Hematopoietic multipotent progenitor cell treated with erythropoietin and hydrocortisone succinate and interleukin-3 and kit ligand, for 6 days (in vitro differentiated cells): ENCODE measurements at regions not wholly inside any gene's neighbourhood (a gene's known extent, or its start where the extent isn't known, plus 50 kb on each side); places are given as distances from the start of the nearest gene placed in this dataset.
"Not testable (repeated sequence)": the region's sequence is repeated elsewhere in the genome, so short reads cannot be mapped to it uniquely, and the experiment has no call there.

ENCODE experiments used
- DNase-seq: peaks from one replicate; pipeline ENCODE4 v3.0.0-alpha.2; 2015

DNA sequence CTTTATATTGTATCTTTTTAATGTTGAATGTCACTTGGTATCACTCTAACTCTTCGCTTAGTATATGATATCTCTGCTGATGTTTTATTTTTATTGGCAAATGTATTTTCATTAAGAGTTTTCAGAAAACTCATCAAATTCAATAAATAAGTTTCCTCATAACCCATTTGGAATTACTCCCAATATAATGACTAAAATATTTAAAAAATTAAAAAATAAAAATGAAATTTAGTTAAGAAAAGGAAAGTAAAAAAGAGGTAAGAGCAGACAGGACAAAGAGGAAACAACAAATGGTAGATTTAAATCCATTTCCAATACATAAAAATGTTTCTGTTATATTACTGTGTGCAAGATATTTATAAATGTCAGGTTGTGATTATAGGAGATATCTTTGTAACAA, 548.9 kb upstream of the SPRY2 start:
- DNase-seq = no peak

DNA sequence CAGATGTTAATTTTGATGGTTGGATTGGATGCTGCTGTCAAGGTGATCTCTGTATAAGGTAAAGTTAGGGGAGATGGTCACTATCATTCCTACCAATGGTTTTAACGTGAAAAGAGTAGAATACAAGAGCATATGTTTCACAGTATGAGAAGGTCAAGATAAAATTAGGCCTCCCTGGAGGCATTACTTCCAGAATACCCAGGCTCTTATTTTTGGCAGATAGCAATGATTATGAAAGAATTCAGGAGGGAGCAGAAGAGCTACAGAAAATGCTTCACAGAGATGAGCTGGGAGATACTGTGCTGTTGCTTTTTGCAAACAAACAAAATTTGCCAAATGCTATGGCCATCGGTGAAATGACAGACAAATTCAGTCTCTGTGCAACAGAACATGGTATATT, 547.5 kb upstream of the SPRY2 start:
- no peak for DNase-seq

DNA sequence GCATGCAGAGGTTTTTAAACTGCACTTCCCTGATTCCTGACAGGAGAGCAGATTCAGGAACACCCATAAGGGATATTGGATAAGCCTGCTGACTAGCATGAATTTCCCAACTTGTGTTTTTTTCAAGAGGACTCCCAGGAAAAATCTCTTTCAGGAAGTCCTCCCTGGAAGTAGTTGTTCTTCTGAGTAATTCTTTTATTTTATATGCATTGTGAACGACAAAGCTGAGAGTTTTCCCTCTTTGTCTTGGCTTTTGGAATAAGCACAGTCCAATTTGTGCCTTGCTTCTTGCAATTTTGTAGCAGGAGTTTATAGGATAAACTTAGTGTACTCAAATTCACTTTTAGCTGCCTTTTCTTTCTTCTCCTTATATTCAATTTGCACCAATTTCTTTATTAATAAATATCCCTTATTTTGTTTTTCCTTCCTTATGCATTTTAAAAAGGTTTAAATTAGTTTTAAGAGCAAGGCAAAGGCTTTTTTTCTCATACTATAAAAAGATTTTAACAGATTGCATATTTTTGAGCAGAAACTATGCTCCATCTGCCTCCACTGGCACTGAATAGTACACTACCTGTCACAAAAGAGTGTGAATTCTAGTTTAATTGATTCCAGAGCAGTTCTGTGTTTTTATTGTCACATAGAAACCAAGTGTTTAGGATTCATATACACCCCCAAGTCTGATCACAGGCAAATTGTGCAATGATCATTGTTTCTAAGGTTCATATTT, 543.3 kb upstream of the SPRY2 start:
- no peak for DNase-seq

DNA sequence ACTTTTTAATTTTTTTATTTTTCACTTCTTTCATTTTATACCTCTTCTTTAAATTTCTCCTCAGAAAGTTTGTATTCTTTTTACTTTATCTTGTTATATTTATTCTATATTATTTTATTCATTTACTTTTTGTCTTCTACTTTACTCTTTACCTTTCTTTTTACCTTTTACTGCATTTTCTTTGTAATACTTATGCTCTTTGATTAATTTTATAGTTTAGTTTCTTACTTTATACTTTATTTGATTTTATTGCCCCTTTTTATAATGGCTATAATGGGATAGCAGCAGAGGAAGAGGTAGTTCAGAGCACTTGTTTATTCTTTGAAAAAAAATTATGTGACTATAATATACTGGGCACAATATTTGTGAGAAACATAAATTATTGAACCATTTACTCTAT, 542.6 kb upstream of the SPRY2 start:
- no peak for DNase-seq

DNA sequence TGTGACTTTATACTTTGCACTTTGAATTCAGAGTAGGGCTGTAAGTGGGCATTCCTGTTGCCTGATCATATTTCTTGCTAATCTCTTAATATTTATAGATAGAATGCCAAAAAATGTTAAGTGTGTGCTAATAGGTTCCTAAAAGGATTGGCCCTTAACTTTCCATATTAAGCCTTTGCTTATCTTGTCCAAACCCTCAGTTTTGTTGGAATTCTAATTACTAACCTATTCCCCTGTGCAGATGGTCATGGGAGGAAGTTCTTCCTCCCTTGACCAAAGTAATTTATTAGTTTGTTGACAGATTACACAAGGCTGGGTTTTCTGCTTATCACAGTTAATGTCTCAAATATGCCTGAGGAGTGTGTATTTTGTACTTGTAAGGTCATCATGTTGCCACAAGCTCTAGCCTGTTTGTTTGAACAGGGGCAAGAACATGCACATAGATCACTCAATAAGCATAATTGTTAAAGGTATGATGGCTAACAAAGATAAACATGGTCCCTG, 541.1 kb upstream of the SPRY2 start:
- DNase-seq = no peak

DNA sequence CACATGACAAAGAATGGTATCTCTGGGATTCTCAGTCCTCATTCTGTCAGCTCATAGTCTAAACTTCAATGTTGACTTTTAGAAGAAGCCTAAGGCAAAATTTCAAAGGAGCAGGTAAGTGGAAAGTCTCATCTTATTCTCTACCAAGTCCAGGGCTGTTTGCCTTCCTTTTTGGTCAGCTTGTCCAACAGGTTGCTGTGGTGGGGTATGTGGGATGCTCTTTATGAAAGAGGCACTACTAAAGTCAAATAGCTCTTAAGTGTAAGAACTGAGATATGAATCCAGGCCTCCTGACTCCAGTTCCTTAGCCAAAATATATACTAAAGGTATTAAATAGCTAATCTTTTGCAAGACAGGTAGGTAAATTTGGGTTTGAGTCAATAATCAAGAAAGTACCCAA, 540.6 kb upstream of the SPRY2 start:
- DNase-seq = no peak

DNA sequence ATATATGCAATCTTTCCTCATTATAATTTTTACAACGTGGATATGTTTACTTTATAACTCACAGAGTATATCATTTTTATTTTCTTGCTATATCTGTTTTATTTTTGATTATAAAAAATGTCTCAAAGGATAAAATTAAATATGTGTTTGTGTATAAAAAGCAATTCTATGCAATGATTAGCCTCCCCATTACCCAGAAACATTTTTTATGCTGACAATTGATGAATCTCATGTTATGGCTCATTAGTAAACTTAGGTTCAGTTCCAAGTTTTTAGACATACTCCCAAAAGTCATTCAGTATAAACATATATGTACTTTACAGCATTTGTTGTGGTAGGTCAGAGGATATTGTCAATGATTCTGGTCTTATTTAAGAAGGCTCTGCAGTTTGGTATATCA, 540.1 kb upstream of the SPRY2 start:
- DNase-seq = no peak

DNA sequence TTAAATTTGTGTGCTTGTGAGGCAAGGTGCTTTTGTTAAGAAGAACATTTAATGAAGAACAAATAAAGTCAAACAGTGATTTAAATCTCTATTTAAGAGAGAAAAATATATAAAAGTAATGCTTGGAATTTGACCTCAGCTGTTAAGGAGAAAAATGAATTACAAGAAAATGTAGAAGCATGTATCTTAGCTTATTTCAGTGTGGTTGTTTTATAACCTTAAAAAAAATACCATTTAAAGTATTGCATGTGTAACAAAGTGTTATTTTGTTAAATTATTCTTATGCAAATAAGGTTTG, 537.0 kb upstream of the SPRY2 start:
- no peak for DNase-seq

DNA sequence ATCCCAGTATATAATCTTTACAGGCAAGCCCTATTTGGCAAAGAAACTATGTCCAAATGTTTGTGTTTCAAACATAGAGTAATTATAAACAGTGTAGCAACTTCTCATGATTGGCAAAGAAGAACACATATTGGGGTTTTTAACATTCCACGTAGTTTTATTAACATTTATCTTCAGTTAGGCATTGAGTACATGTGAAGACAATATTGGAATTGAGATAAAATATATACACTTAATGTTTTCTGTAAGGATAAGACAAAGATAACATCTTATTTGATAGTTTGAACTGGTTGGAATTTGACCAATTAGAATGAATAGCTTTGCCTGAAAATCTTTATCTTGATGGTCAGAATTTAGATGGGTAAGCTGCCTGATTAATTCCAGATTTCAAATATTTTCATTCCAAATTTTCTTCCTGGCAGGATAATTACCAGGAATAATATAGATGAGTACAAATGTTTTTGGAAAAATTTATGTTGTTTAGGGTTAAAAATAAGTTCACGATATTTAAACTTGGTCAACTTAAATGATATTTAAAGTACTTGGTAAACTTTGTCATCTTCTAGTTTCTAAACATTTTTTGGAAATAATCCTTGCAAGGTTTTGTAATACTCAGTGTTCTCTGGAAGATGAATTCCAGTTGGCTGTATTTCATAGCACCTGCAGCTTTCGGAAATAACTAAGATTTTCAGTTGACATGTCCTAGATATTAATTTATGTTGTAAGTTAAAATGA, 536.5 kb upstream of the SPRY2 start:
- no peak for DNase-seq

DNA sequence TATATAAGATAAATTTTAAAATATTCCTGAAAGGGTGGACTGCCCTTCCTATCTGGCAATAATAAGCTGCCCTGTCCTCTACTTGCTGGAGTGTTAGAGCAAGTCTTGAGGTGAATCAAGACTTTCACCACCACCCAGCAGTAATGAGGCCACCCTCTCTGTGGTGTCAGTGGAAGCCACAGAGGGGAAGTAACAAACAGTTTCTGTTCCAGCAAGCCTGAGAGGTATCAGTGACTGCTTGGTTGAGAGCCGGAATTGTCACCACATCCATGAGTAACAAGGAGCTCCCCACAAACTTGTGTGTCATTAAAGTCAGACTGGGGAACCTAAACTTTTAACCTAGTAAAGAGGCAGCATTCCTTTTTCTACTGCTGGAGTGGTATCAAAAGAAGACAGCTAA, 532.7 kb upstream of the SPRY2 start:
- DNase-seq = peak; percentile 55

DNA sequence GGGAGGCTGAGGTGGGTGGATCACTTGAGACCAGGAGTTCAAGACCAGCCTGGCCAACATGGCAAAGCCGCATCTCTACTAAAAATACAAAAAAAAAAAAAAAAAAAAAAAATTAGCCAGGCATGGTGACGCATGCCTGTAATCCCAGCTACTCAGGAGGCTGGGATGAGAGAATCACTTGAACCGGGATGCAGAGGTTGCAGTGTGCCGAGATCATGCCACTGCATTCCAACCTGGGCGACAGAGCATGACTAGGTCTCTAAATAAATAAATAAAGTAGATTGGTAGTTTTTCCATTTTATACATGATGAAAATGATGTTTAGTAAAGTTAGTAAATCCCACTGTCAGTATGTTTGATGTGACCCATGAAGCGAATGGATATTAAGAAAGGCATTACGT, 531.0 kb upstream of the SPRY2 start:
- not testable (repeated sequence) for DNase-seq

DNA sequence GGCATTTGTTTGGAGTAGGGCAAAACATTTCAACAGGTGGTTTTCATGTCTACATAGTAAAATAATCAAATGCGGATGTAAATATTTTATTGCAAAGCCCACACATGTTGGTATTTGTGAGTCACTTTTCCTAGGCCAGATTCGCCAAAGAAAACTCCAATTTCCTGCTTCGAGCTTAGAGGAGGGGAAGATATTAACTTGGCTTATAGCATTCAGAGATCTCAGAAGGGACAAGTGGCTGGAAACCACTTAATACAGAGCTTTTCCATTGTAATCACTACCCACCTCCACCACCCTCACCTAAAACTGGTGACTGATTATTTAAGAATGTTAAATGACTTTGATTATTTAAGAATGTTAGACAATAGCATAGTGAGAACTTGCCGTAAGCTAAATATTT, 530.6 kb upstream of the SPRY2 start:
- no peak for DNase-seq

DNA sequence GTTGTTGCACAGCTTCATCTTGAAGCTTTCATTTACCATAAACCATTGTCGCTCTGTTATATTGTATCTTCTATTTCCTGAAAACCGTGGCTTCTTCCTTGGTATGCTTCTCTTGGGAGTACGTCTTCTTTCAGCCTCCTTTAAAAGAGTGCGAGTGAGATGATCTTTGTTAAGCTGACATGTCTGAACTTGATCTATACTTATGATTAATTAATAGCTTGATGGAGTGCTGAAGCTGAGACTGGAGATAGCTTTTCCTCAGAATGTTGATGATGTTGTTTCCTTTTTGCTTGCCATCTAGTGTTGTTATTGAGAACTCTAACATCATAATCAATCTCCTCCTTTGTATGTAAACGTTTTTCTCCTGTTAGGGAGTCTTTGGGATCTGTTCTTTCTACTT, 529.3 kb upstream of the SPRY2 start:
- DNase-seq = no peak

DNA sequence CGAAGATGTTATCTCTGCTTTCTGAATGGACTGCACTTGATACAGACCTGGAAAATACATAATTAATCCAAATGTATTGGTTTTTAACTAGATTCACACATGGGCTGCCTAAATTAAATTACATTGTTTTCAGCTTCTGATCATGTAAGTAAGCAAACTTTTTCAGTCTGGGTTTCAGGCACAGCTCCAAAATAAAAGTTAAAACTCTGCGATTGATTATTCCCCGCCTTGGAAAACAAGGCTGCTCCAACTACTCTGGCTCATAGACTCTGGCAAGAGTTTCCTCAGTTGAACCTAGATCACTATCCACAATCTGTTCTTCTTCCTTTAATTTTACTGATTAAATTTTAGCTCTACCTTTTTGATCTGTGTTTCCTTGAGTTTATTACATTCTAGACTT, 526.0 kb upstream of the SPRY2 start:
- DNase-seq = no peak

DNA sequence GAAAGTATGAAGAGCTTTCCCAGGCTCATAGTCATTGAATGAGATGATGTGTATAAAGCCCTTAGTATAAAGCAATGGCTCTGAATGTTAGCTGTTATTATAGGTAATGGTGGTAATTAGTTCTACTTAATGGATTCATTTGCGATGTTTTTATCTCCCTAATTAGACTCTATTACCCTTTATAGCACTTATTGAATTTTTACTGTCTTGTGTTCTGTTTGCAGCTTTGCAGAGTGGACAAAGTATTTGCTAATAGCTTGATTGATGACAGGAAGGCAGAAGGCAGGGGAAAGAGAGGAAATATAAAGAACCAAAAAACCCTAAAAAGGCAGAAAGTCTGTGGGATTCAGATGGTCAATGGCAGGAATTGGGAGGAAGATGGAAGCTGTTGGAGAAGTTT, 524.4 kb upstream of the SPRY2 start:
- no peak for DNase-seq

DNA sequence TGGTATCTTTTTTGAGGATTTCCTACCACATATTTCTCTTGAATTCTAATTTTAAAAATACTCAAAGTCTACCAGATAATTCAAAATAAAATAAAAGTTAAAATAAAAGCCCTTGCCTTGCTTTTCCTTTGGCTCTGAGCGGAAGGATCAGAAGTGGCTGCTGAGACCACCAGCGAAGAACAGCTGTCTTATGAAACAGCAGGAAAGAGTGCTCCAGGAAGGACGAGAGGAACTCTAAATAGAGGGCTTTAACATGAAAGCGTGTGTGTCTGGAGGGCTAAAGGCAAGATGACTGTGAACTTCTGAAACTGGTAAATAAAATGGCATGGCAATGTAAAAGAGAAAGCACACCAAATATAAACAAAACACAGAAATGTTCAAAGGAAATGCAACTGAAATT, 521.5 kb upstream of the SPRY2 start:
- DNase-seq = no peak

DNA sequence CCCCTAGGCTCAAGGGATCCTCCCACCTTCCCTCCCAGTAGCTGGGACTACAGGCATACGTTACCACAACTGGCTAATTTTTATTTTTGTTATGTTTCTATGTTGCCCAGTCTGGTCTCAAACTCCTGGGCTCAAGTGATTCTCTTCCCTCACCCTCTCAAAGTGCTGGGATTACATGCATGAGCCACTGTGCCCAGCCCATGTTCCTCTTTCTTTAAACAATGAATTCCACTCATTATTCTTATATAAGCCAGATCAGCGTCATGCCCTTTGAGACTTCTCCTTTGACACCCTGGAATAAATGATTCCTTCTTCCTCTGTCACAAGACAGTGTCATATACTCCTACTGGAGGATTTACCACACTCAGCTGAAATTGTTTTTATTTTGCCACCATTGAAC, 519.9 kb upstream of the SPRY2 start:
- DNase-seq = no peak

DNA sequence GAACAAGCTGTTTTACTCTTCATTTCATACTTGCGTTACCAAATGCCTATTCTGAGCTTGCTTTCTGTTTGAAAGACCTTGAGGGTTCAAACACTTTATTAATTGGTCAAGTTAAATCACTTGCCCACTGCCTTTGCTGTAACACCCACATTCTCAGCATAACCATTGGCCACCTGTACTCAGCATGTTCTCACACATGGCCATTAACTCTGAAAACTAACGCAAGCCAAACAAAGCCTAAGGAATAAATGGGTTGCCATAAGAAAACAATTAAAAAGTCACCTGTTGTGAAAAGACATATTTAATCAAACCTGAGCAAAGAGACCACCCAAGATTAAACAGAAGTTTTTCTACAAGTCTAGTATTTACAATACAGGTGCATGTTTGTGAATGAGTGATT, 517.2 kb upstream of the SPRY2 start:
- no peak for DNase-seq

DNA sequence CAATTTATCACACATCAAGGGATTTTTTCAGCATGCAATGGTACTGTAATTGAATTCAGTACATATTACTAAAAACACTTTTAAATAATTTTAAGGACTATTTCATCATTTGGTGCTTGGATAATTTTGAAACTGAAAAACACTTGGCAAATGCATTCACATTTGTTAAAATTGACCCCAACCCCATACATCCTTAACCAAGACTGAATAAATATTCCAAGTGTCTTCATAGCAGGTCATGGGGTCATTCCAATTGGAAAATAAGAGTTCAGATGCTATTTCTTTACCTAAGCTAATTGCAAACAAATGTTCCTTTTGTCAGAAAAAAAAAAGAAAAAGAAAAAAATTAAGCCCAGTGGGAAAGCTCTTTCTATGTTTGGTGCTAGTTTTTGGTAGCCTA, 516.4 kb upstream of the SPRY2 start:
- no peak for DNase-seq

DNA sequence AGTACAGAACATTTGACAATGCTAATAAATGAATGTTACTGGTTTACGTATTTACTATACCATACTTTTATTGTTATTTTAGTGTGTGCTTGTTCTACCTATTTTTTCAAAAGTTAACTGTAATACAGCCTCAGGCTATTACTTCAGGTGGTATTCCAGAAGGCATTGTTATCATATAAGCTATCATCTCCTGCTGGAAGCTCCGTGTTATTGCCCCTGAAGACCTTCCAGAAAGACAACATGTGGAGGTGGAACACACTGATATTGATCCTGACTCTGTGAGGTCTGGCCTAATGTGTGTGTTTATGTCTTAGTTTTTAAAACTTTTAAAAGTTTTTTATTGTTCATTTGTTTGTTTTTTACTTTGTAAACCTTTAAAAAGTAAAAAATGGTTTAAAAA, 509.8 kb upstream of the SPRY2 start:
- no peak for DNase-seq

DNA sequence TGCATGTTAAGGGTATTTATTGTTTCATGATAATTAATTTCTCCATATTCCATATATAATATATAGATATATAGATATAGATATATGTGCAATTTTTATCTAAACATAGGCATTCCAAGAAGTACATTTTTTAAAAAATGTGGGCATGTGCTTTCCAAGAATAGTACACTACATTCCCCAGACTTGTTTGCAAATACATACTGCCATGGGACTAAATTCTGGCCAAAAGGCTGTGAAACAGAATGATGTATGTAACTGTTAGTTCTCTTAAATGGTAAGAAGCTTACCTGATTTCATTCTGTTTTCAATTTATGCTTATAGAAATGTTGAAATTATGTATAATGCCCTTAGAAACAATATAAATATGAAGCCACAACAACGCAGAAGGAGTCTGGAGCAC, 503.2 kb upstream of the SPRY2 start:
- DNase-seq = no peak

DNA sequence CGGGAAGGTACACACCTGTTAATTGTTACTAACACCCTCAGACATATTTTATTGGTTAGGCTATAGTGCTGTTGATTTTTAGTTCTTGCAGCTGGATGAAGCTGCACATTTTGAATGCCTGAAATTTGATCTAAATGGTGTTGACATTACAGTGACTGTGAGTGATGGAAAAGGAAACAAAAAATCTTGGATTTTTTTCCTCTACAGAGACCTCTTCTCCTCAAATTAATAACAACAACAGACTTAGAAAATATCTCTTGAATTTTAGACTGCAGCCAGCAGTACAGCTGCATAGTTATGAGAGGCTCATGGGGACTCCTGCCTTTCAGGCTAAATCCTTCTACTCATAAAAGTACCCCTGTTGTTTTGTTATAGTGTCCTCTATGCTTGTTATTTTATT, 500.5 kb upstream of the SPRY2 start:
- DNase-seq = no peak

DNA sequence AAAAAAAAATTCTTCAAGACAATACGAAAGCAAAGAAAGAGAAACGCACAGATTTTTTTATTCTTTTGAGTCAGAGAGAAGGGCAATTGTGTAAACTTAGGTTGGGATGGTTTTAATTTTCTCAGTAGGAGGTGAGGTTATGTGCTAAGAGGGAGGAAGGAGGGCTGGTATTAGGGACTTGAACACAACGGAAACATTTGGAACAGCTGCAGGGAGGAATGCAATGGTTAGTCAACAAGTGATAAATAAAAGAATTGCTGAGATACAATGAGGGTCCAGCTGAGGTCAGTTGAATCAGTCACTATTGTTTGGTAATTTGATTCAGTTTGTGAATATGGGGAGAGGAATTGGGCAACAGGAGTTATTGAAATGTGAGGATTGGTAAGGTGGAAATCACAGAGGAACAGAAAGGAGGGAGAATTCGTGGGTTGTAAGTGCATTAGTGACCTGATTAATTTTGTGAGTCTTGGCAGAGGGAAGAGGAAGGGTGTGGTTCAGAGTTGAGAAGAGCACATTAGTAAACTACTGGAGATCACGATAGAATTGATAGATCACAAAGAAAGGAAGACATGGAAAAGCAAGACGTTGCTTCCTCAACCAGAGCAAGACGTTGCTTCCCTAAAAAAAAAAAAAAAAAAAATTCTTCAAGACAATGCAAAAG, 499.5 kb upstream of the SPRY2 start:
- no peak for DNase-seq

DNA sequence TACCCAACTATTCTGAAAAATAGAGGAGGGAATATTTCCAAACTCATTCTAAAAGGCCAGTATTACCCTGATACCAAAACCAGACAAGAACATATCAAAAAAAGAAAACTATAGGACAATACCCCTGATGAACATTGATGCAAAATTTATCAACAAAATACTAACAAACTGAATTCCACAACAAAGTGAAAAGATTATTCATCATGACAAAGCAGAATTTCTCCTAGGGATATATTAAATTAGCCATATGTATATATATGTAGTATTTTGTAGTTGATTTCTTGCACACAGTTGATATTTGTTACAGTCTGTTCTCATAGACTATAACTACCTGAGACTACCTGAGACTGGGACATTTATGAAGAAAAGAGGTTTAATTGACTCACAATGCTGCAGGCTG, 495.0 kb upstream of the SPRY2 start:
- DNase-seq = no peak

DNA sequence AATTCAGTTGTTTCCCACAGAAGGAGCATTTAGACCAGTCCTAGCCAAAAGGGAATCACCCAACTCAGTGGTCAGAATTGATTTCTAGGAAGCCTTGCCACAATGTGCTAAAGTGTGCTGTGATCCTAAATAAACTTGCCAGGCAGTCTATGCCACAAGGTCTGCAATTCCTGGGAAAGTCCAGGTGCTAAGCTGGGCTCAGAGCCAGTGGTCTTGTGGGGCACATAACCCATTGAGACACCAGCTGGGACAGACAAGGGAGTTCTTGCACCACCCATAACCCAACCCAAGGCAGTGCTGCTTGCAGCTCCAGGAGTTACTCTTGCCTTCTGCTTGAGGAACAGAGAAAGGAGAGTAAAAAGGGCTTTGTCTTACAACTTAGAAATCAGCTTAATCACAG, 489.5 kb upstream of the SPRY2 start:
- no peak for DNase-seq
